OCI-LY1 (cell line): ENCODE measurements at regions not wholly inside any gene's neighbourhood (a gene's known extent, or its start where the extent isn't known, plus 50 kb on each side); places are given as distances from the start of the nearest gene placed in this dataset.

Source experiments
- H2AFZ ChIP-seq: fragments of 200-600 bp; sonication (generic), shearing (Covaris generic); 2 replicates; pipeline ENCODE4 v1.6.0; 2014; ENCODE audit warnings: antibody characterized with exemption, mild to moderate bottlenecking, low read length
- H3F3A ChIP-seq: fragments of 200-600 bp; sonication (generic), shearing (Covaris generic); 2 replicates; pipeline ENCODE4 v1.6.0; 2014; ENCODE audit warnings: mild to moderate bottlenecking, antibody characterized with exemption, low read length, moderate library complexity; ENCODE audit not compliant: insufficient read depth
- H3K27ac ChIP-seq: fragments of 200-600 bp; sonication (generic); 2 replicates; pipeline ENCODE4 v1.5.1; 2014; ENCODE audit warnings: low read length, mixed run types, mild to moderate bottlenecking, low read depth; ENCODE audit not compliant: poor library complexity, severe bottlenecking
- H3K27me3 ChIP-seq: fragments of 200-600 bp; sonication (generic); 2 replicates; pipeline ENCODE4 v1.6.0; 2014; ENCODE audit warnings: antibody characterized with exemption, mild to moderate bottlenecking, low read length, moderate library complexity; ENCODE audit not compliant: insufficient read depth
- H3K36me3 ChIP-seq: fragments of 200-600 bp; sonication (generic); 2 replicates; pipeline ENCODE4 v1.6.1; 2014; ENCODE audit warnings: mild to moderate bottlenecking, antibody characterized with exemption, low read length, moderate library complexity, mixed read lengths; ENCODE audit not compliant: insufficient read depth
- H3K4me1 ChIP-seq: fragments of 200-600 bp; sonication (generic); 2 replicates; pipeline ENCODE4 v1.5.1; 2014; ENCODE audit warnings: mild to moderate bottlenecking, low read length, moderate library complexity; ENCODE audit not compliant: insufficient read depth, severe bottlenecking
- H3K4me2 ChIP-seq: fragments of 200-600 bp; sonication (generic), shearing (Covaris generic); 2 replicates; pipeline ENCODE4 v1.6.1; 2014; ENCODE audit warnings: low read length
- H3K4me3 ChIP-seq: fragments of 200-600 bp; sonication (generic); 2 replicates; pipeline ENCODE4 v1.5.1; 2014; ENCODE audit warnings: low read length, low read depth, mild to moderate bottlenecking, mixed read lengths; ENCODE audit not compliant: poor library complexity, severe bottlenecking
- H3K79me2 ChIP-seq: fragments of 200-600 bp; shearing (Covaris generic); 2 replicates; pipeline ENCODE4 v1.6.1; 2016; ENCODE audit warnings: mixed run types, low read length, mixed read lengths; ENCODE audit not compliant: insufficient read depth
- H3K9ac ChIP-seq: fragments of 200-600 bp; sonication (generic), shearing (Covaris generic); 2 replicates; pipeline ENCODE4 v1.6.1; 2014; ENCODE audit warnings: mild to moderate bottlenecking, low read length, mixed read lengths
- H3K9me2 ChIP-seq: fragments of 200-600 bp; sonication (generic), shearing (Covaris generic); 2 replicates; pipeline ENCODE4 v1.6.1; 2014; ENCODE audit warnings: low read depth, mild to moderate bottlenecking, low read length, mixed read lengths
- H3K9me3 ChIP-seq: fragments of 200-600 bp; shearing (Covaris generic); 2 replicates; pipeline ENCODE4 v1.6.1; 2014; ENCODE audit warnings: low read length, mixed read lengths
- H4K20me1 ChIP-seq: fragments of 200-600 bp; sonication (generic), shearing (Covaris generic); 2 replicates; pipeline ENCODE4 v1.6.0; 2016; ENCODE audit warnings: mild to moderate bottlenecking, low read length; ENCODE audit not compliant: insufficient read depth
- EZH2 ChIP-seq: fragments of 200-600 bp; sonication (generic), shearing (Covaris generic); IDR thresholded peaks from 2 replicates; pipeline ENCODE4 v1.8.0; 2017; ENCODE audit warnings: borderline replicate concordance, mixed run types, mild to moderate bottlenecking, antibody characterized with exemption, low read length, moderate library complexity, mixed read lengths
- TF ChIP-seq, protein P1 (sequence below): fragments of 200-600 bp; sonication (generic), shearing (Covaris generic); IDR thresholded peaks from 2 replicates; pipeline ENCODE4 v1.5.1; 2017; ENCODE audit warnings: mild to moderate bottlenecking, antibody characterized with exemption, low read length, moderate library complexity, mixed read lengths

DNA sequence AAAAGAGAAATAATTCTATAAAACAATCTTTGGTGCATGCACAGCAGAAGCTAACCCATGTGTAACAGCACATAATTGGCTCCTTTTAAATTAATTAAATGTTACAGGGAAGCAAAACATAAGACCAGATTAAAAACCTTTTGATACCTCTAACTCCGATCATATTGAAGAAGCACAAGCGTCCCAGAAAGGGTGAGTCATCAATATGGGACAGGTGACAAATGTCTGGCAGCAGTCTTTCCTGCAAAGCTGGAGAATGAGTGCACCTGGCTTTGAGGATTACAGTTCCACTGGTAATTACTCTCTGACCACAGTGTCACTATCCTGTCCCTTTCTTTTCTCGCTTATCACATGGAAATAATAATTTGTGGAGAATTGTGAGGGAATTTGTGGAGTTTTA, 94.6 kb downstream of the FAM9B start:
- H2AFZ ChIP-seq, result no peak overlapping the region
- H3F3A ChIP-seq, result no peaks in the 10 kb centered on the region
- no peaks in the 10 kb centered on the region for H3K36me3 ChIP-seq
- no peaks in the 10 kb centered on the region for H3K79me2 ChIP-seq
- H3K9me2 ChIP-seq, result no peaks in the 10 kb centered on the region
- no peaks in the 10 kb centered on the region for H3K4me1 ChIP-seq
- H3K27me3 ChIP-seq, result no peaks in the 10 kb centered on the region
- H3K4me2 ChIP-seq, result no peak overlapping the region
- no peak overlapping the region for H3K4me3 ChIP-seq
- H3K27ac ChIP-seq, result no peak overlapping the region
- TF ChIP-seq EZH2, result no peak
- TF ChIP-seq, protein P1, sequence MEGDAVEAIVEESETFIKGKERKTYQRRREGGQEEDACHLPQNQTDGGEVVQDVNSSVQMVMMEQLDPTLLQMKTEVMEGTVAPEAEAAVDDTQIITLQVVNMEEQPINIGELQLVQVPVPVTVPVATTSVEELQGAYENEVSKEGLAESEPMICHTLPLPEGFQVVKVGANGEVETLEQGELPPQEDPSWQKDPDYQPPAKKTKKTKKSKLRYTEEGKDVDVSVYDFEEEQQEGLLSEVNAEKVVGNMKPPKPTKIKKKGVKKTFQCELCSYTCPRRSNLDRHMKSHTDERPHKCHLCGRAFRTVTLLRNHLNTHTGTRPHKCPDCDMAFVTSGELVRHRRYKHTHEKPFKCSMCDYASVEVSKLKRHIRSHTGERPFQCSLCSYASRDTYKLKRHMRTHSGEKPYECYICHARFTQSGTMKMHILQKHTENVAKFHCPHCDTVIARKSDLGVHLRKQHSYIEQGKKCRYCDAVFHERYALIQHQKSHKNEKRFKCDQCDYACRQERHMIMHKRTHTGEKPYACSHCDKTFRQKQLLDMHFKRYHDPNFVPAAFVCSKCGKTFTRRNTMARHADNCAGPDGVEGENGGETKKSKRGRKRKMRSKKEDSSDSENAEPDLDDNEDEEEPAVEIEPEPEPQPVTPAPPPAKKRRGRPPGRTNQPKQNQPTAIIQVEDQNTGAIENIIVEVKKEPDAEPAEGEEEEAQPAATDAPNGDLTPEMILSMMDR, result no peak
- H4K20me1 ChIP-seq, result no peaks in the 10 kb centered on the region
- no peak overlapping the region for H3K9ac ChIP-seq
- no peaks in the 10 kb centered on the region for H3K9me3 ChIP-seq

DNA sequence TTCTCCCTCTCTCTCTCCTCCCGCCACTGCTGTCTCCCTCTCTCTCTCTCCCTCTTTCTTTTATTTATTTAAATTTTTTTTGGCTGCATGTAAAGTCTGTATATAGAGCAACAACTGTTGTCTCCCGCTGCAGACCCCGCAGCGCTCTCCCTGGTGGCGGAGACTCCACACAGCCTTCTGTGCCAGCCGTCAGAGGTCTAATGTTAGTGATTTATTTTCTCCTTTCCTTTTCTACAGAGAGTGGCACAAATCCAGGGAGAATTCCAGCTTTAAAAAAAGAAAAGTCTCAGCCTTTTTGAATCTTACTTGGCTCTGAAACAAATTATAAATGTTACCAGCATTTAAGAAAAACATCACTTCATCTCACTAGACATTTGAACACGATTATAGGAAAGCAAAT, 106.2 kb downstream of the FAM9B start:
- Histone ChIP-seq H2AFZ (no peak overlapping the region), H3K4me2 (no peak overlapping the region), H3K4me1 (no peaks in the 10 kb centered on the region), H3K9me2 (no peaks in the 10 kb centered on the region), H3F3A (no peaks in the 10 kb centered on the region), H4K20me1 (no peaks in the 10 kb centered on the region), H3K36me3 (no peaks in the 10 kb centered on the region), H3K79me2 (no peaks in the 10 kb centered on the region), H3K9me3 (no peaks in the 10 kb centered on the region), H3K4me3 (no peak overlapping the region), H3K9ac (no peak overlapping the region), H3K27me3 (no peaks in the 10 kb centered on the region), H3K27ac (no peak overlapping the region)
- TF ChIP-seq, protein P1, result no peak
- no peak for TF ChIP-seq EZH2

DNA sequence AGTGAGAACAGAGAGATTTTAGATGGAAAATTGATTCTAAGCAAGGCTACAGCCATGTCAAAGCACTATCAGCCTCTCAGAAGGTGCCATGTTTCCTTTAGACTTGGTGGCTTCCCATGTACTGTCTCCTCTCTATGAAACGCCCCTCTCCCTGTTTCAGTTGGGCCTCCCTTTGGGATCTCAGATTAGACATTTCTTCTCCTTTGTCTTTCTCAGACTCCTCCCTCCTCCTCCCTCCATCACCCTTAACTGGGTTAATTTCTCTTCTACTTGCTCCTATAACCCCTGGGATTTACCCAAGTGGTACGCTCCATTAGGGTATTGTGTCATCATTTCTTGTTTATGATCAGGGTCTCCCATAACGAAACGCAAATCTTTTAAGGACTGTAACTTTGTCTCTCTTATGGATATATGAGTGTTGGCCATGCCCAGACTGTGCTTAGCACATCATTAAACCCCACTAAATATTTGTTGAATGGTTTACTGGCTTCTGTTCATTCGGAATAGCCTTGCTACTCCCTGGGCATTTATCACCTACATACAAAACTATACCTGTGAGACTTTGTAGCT, 106.8 kb downstream of the FAM9B start:
- Histone ChIP-seq H3K4me1 (no peaks in the 10 kb centered on the region), H3K4me3 (no peak overlapping the region), H3K27ac (no peak overlapping the region), H3K9me3 (no peaks in the 10 kb centered on the region), H2AFZ (no peak overlapping the region), H3K79me2 (no peaks in the 10 kb centered on the region), H3F3A (no peaks in the 10 kb centered on the region), H3K27me3 (no peaks in the 10 kb centered on the region), H3K4me2 (no peak overlapping the region), H3K36me3 (no peaks in the 10 kb centered on the region), H4K20me1 (no peaks in the 10 kb centered on the region), H3K9me2 (no peaks in the 10 kb centered on the region), H3K9ac (no peak overlapping the region)
- TF ChIP-seq EZH2, result no peak
- TF ChIP-seq, protein P1, result no peak
